ENCODE measurements at regions not wholly inside any gene's neighbourhood (a gene's known extent, or its start where the extent isn't known, plus 50 kb on each side); places are given as distances from the start of the nearest gene placed in this dataset.

GRCh38 chr7:145331522-145331921 is 495.7 kb upstream of the TPK1 start:
- TF ChIP-seq CTCF (IDR thresholded peaks at IDR 0.05) (no peak), EZH2 (IDR thresholded peaks at IDR 0.05; ENCODE audit: borderline replicate concordance, insufficient read depth, low read depth, low read length, poor library complexity, severe bottlenecking) (no peak)
